Neural cell (in vitro differentiated cells): ENCODE measurements at regions not wholly inside any gene's neighbourhood (a gene's known extent, or its start where the extent isn't known, plus 50 kb on each side); places are given as distances from the start of the nearest gene placed in this dataset.
"Not testable (repeated sequence)": the region's sequence is repeated elsewhere in the genome, so short reads cannot be mapped to it uniquely, and the experiment has no call there.

ENCODE experiments used
- H2AFZ ChIP-seq: fragments of 200-600, 300-800 bp; sonication (generic), shearing (Covaris generic); 2 replicates; pipeline ENCODE4 v1.6.0; 2014; ENCODE audit warnings: low read depth, mild to moderate bottlenecking, antibody characterized with exemption, low read length, moderate library complexity
- H3F3A ChIP-seq: fragments of 200-600 bp; shearing (Covaris generic); 2 replicates; pipeline ENCODE4 v1.6.1; 2016; ENCODE audit warnings: mild to moderate bottlenecking, moderate library complexity, mixed read lengths, antibody characterized with exemption, low read length; ENCODE audit not compliant: insufficient read depth, poor library complexity, severe bottlenecking
- H3K27ac ChIP-seq: fragments of 200-600, 300-800 bp; sonication (generic), shearing (Covaris generic); 2 replicates; pipeline ENCODE4 v1.5.1; 2014; ENCODE audit warnings: mild to moderate bottlenecking, low read length, moderate library complexity
- H3K27me3 ChIP-seq: fragments of 300-800, 200-600 bp; sonication (generic), shearing (Covaris generic); 2 replicates; pipeline ENCODE4 v1.6.0; 2014; ENCODE audit warnings: mild to moderate bottlenecking, low read depth, low read length, moderate library complexity; ENCODE audit not compliant: insufficient read depth
- H3K36me3 ChIP-seq: fragments of 300-800, 200-600 bp; sonication (generic), shearing (Covaris generic); 2 replicates; pipeline ENCODE4 v1.5.1; 2014; ENCODE audit warnings: mild to moderate bottlenecking, antibody characterized with exemption, low read length, moderate library complexity; ENCODE audit not compliant: insufficient read depth
- H3K4me2 ChIP-seq: fragments of 300-800, 200-600 bp; sonication (generic), shearing (Covaris generic); 2 replicates; pipeline ENCODE4 v1.6.0; 2014; ENCODE audit warnings: mild to moderate bottlenecking, low read length
- H3K4me3 ChIP-seq: fragments of 300-800, 200-600 bp; sonication (generic), shearing (Covaris generic); 2 replicates; pipeline ENCODE4 v1.5.1; 2014; ENCODE audit warnings: mild to moderate bottlenecking, low read length, moderate library complexity
- H3K79me2 ChIP-seq: fragments of 200-600 bp; shearing (Covaris generic); replicated peaks from 2 replicates; pipeline ENCODE4 v1.6.0; 2014; ENCODE audit warnings: mild to moderate bottlenecking, low read length, moderate library complexity; ENCODE audit not compliant: insufficient read depth
- H3K9ac ChIP-seq: fragments of 300-800, 200-600 bp; sonication (generic), shearing (Covaris generic); 2 replicates; pipeline ENCODE4 v1.6.1; 2016; ENCODE audit warnings: mild to moderate bottlenecking, low read length, mixed read lengths
- H3K9me2 ChIP-seq: fragments of 200-600 bp; shearing (Covaris generic); 2 replicates; pipeline ENCODE4 v1.6.1; 2016; ENCODE audit warnings: mild to moderate bottlenecking, low read length, mixed read lengths; ENCODE audit not compliant: insufficient read depth
- H3K9me3 ChIP-seq: fragments of 200-600, 300-800 bp; sonication (generic), shearing (Covaris generic); 2 replicates; pipeline ENCODE4 v1.6.1; 2016; ENCODE audit warnings: mild to moderate bottlenecking, mixed run types, low read length, moderate library complexity, mixed read lengths
- H4K20me1 ChIP-seq: fragments of 200-600 bp; shearing (Covaris generic); 2 replicates; pipeline ENCODE4 v1.6.1; 2016; ENCODE audit warnings: mild to moderate bottlenecking, mixed run types; ENCODE audit not compliant: insufficient read depth
- EP300 ChIP-seq: fragments of 450-650 bp; conservative IDR thresholded peaks from 2 replicates; pipeline ENCODE4 v1.6.1; 2014; ENCODE audit warnings: antibody characterized with exemption, mild to moderate bottlenecking, moderate library complexity; ENCODE audit not compliant: poor library complexity, severe bottlenecking
- EZH2 ChIP-seq: fragments of 200-600, 300-800 bp; shearing (Covaris generic), sonication (generic); IDR thresholded peaks from 2 replicates; pipeline ENCODE4 v1.6.1; 2014; ENCODE audit warnings: antibody characterized with exemption, low read length, borderline replicate concordance, mild to moderate bottlenecking; ENCODE audit not compliant: insufficient read depth, poor library complexity, severe bottlenecking
- MXI1 ChIP-seq: fragments of 450-650 bp; conservative IDR thresholded peaks from 2 replicates; pipeline ENCODE4 v1.6.1; 2014; ENCODE audit warnings: antibody characterized with exemption, mild to moderate bottlenecking; ENCODE audit not compliant: poor library complexity, severe bottlenecking
- POLR2AphosphoS5 ChIP-seq: IDR thresholded peaks from 2 replicates; pipeline ENCODE4 v1.6.1; 2012
- RAD21 ChIP-seq: fragments of 450-650 bp; conservative IDR thresholded peaks from 2 replicates; pipeline ENCODE4 v1.6.1; 2014; ENCODE audit warnings: antibody characterized with exemption, mild to moderate bottlenecking, moderate library complexity
- SMC3 ChIP-seq: fragments of 450-650 bp; conservative IDR thresholded peaks from 2 replicates; pipeline ENCODE4 v1.6.1; 2014; ENCODE audit warnings: antibody characterized with exemption, mild to moderate bottlenecking, moderate library complexity; ENCODE audit not compliant: poor library complexity
- TAF1 ChIP-seq: IDR thresholded peaks from 2 replicates; pipeline ENCODE4 v1.6.1; 2012; ENCODE audit warnings: low read depth
- TF ChIP-seq, protein P1 (sequence below): fragments of 450-650 bp; IDR thresholded peaks from 2 replicates; pipeline ENCODE4 v1.5.1; 2014; ENCODE audit warnings: antibody characterized with exemption, mild to moderate bottlenecking, moderate library complexity; ENCODE audit not compliant: poor library complexity, severe bottlenecking
- TF ChIP-seq, protein P2 (sequence below): IDR thresholded peaks from 2 replicates; pipeline ENCODE4 v1.6.1; 2012; ENCODE audit warnings: borderline replicate concordance

DNA sequence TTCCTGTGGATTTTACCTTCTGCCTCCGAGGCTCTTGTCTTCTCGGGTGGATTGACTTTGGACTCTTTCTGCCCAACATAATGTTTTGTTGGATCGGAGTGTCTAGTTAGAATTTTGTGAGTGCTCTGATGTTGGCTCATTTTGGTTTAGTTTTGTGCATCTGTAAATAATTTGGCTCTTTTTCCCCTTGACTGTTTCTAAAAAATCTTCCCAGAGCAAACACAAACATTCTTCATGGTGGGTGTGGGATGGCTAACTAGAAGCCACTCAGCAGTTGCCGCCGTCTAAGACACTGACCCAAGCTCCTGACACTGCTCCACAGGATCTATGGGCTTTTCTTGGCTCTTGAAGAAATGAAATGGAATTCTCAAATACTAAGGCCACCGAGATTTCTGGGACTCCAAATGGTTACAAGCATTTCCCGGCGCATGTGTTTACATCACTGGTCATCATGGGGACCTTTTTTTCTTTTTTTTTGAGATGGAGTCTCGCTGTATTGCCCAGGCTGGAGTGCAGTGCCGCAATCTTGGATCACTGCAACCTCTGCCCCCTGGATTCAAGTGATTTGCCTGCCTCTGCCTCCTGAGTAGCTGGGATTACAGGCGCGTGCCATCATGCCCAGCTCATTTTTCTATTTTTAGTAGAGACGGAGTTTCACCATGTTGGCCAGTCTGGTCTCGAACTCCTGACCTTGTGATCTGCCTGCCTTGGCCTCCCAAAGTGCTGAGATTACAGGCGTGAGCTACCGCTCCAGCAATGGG is 92.0 kb upstream of the FRMD1 start:
- Histone ChIP-seq H3K4me3 (no peak overlapping the region), H3K79me2 (no peaks in the 10 kb centered on the region), H3K9me3 (no peaks in the 10 kb centered on the region), H4K20me1 (no peaks in the 10 kb centered on the region), H3K9ac (no peak overlapping the region), H3K4me2 (no peak overlapping the region), H3F3A (no peaks in the 10 kb centered on the region), H2AFZ (no peak overlapping the region), H3K27me3 (no peaks in the 10 kb centered on the region), H3K36me3 (no peaks in the 10 kb centered on the region), H3K27ac (no peak overlapping the region), H3K9me2 (no peaks in the 10 kb centered on the region)
- TF ChIP-seq EP300 (no peak), TAF1 (no peak), POLR2AphosphoS5 (no peak), MXI1 (no peak), RAD21 (no peak), SMC3 (no peak), EZH2 (no peak)
- TF ChIP-seq, protein P1, sequence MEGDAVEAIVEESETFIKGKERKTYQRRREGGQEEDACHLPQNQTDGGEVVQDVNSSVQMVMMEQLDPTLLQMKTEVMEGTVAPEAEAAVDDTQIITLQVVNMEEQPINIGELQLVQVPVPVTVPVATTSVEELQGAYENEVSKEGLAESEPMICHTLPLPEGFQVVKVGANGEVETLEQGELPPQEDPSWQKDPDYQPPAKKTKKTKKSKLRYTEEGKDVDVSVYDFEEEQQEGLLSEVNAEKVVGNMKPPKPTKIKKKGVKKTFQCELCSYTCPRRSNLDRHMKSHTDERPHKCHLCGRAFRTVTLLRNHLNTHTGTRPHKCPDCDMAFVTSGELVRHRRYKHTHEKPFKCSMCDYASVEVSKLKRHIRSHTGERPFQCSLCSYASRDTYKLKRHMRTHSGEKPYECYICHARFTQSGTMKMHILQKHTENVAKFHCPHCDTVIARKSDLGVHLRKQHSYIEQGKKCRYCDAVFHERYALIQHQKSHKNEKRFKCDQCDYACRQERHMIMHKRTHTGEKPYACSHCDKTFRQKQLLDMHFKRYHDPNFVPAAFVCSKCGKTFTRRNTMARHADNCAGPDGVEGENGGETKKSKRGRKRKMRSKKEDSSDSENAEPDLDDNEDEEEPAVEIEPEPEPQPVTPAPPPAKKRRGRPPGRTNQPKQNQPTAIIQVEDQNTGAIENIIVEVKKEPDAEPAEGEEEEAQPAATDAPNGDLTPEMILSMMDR = no peak
- TF ChIP-seq, protein P2, sequence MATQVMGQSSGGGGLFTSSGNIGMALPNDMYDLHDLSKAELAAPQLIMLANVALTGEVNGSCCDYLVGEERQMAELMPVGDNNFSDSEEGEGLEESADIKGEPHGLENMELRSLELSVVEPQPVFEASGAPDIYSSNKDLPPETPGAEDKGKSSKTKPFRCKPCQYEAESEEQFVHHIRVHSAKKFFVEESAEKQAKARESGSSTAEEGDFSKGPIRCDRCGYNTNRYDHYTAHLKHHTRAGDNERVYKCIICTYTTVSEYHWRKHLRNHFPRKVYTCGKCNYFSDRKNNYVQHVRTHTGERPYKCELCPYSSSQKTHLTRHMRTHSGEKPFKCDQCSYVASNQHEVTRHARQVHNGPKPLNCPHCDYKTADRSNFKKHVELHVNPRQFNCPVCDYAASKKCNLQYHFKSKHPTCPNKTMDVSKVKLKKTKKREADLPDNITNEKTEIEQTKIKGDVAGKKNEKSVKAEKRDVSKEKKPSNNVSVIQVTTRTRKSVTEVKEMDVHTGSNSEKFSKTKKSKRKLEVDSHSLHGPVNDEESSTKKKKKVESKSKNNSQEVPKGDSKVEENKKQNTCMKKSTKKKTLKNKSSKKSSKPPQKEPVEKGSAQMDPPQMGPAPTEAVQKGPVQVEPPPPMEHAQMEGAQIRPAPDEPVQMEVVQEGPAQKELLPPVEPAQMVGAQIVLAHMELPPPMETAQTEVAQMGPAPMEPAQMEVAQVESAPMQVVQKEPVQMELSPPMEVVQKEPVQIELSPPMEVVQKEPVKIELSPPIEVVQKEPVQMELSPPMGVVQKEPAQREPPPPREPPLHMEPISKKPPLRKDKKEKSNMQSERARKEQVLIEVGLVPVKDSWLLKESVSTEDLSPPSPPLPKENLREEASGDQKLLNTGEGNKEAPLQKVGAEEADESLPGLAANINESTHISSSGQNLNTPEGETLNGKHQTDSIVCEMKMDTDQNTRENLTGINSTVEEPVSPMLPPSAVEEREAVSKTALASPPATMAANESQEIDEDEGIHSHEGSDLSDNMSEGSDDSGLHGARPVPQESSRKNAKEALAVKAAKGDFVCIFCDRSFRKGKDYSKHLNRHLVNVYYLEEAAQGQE = no peak

DNA sequence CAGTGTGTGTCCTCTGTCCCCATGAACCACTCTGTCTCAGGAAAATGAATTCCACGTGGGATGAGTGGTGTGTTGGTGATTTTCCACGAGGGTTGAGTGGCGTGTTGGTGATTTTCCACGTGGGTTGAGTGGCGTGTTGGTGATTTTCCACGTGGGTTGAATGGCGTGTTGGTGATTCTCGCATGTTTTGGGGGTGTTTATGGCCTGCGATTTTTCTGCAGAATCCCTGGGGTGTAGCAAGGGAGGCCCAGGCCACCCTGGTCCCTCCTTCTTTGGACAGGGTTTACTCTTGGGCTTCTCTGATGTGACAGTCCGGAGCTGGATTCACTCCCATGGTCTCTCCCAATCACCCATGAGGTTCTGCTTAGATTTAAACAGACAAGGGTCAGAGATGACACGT is 90.6 kb upstream of the FRMD1 start:
- no peaks in the 10 kb centered on the region for H3K9me2 ChIP-seq
- H3K9ac ChIP-seq = no peak overlapping the region
- H3K27me3 ChIP-seq = no peaks in the 10 kb centered on the region
- no peaks in the 10 kb centered on the region for H3K79me2 ChIP-seq
- no peaks in the 10 kb centered on the region for H3F3A ChIP-seq
- H3K9me3 ChIP-seq = no peaks in the 10 kb centered on the region
- no peak overlapping the region for H3K27ac ChIP-seq
- H3K4me3 ChIP-seq = no peak overlapping the region
- no peaks in the 10 kb centered on the region for H4K20me1 ChIP-seq
- no peaks in the 10 kb centered on the region for H3K36me3 ChIP-seq
- H2AFZ ChIP-seq = no peak overlapping the region
- no peak overlapping the region for H3K4me2 ChIP-seq
- TF ChIP-seq RAD21 = no peak
- TF ChIP-seq TAF1 = no peak
- TF ChIP-seq SMC3 = no peak
- TF ChIP-seq EZH2 = no peak
- no peak for TF ChIP-seq EP300
- TF ChIP-seq MXI1 = no peak
- TF ChIP-seq POLR2AphosphoS5 = no peak
- TF ChIP-seq, protein P1 = no peak
- TF ChIP-seq, protein P2 = no peak

DNA sequence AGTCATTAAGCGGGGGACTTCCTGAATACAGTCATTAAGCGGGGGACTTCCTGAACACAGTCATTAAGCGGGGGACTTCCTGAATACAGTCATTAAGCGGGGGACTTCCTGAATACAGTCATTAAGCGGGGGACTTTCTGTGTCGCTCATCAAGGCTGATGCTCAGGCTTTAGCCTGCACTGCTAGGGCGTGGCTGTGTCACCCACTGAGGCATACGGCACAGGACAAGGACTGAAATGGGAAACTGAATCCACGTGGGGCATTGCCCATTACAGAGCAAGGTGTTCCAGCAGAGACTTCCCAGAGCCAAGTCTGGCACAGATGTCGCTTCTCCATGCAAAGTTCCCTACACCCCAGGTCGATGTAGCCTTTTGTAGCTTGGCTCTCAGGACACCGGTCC is 89.9 kb upstream of the FRMD1 start:
- not testable (repeated sequence) for H3F3A ChIP-seq, H2AFZ ChIP-seq, H4K20me1 ChIP-seq, H3K36me3 ChIP-seq, H3K9ac ChIP-seq, H3K27ac ChIP-seq, H3K27me3 ChIP-seq, H3K4me2 ChIP-seq, H3K79me2 ChIP-seq, H3K9me2 ChIP-seq, H3K9me3 ChIP-seq, H3K4me3 ChIP-seq
